ENCODE measurements at regions not wholly inside any gene's neighbourhood (a gene's known extent, or its start where the extent isn't known, plus 50 kb on each side); places are given as distances from the start of the nearest gene placed in this dataset.
A peak's percentile ranks its signal among the peaks of the same experiment; 100 is the strongest.
"Not testable (repeated sequence)": the region's sequence is repeated elsewhere in the genome, so short reads cannot be mapped to it uniquely, and the experiment has no call there.

GRCh38 chr7:82701949-82702348, 258.4 kb upstream of the CACNA2D1 start:
- no peak for DNase-seq (ENCODE audit: low read depth)

GRCh38 chr7:82700741-82701140, 257.2 kb upstream of the CACNA2D1 start:
- DNase-seq (ENCODE audit: low read depth): no peak

- peak; percentile 67 for DNase-seq (ENCODE audit: low read depth)
Measured at GRCh38 chr7:82699773-82700186, 256.2 kb upstream of the CACNA2D1 start.

- DNase-seq (ENCODE audit: low read depth): peak; percentile 41
Measured at GRCh38 chr7:82697897-82698296, 254.3 kb upstream of the CACNA2D1 start.

- DNase-seq (ENCODE audit: low read depth): no peak
Measured at GRCh38 chr7:82696631-82697030, 253.1 kb upstream of the CACNA2D1 start.

- DNase-seq (ENCODE audit: low read depth): no peak
Measured at GRCh38 chr7:82694022-82694421, 250.4 kb upstream of the CACNA2D1 start.

GRCh38 chr7:82690929-82691328, 247.4 kb upstream of the CACNA2D1 start:
- no peak for DNase-seq (ENCODE audit: low read depth)

GRCh38 chr7:82685214-82685613, 241.6 kb upstream of the CACNA2D1 start:
- no peak for DNase-seq (ENCODE audit: low read depth)

- DNase-seq (ENCODE audit: low read depth): no peak
Measured at GRCh38 chr7:82678716-82679115, 235.1 kb upstream of the CACNA2D1 start.

GRCh38 chr7:82678259-82678658, 234.7 kb upstream of the CACNA2D1 start:
- no peak for DNase-seq (ENCODE audit: low read depth)

GRCh38 chr7:82677493-82677892, 233.9 kb upstream of the CACNA2D1 start:
- DNase-seq (ENCODE audit: low read depth): peak; percentile 13

GRCh38 chr7:82676777-82677463, 233.3 kb upstream of the CACNA2D1 start:
- no peak for DNase-seq (ENCODE audit: low read depth)

- no peak for DNase-seq (ENCODE audit: low read depth)
Measured at GRCh38 chr7:82675396-82675795, 231.8 kb upstream of the CACNA2D1 start.

- DNase-seq (ENCODE audit: low read depth): no peak
Measured at GRCh38 chr7:82674268-82674667, 230.7 kb upstream of the CACNA2D1 start.

- no peak for DNase-seq (ENCODE audit: low read depth)
Measured at GRCh38 chr7:82672078-82672477, 228.5 kb upstream of the CACNA2D1 start.

GRCh38 chr7:82669141-82669540, 225.6 kb upstream of the CACNA2D1 start:
- DNase-seq (ENCODE audit: low read depth): no peak

- no peak for DNase-seq (ENCODE audit: low read depth)
Measured at GRCh38 chr7:82668676-82669075, 225.1 kb upstream of the CACNA2D1 start.

- DNase-seq (ENCODE audit: low read depth): peak; percentile 62
Measured at GRCh38 chr7:82665966-82666507, 222.5 kb upstream of the CACNA2D1 start.

- DNase-seq (ENCODE audit: low read depth): no peak
Measured at GRCh38 chr7:82655965-82656364, 212.4 kb upstream of the CACNA2D1 start.

GRCh38 chr7:82650095-82650494, 206.5 kb upstream of the CACNA2D1 start:
- not testable (repeated sequence) for DNase-seq (ENCODE audit: low read depth)

GRCh38 chr7:82633592-82633991, 190.0 kb upstream of the CACNA2D1 start:
- DNase-seq (ENCODE audit: low read depth): no peak

GRCh38 chr7:82631998-82632397, 188.4 kb upstream of the CACNA2D1 start:
- peak; percentile 4 for DNase-seq (ENCODE audit: low read depth)

GRCh38 chr7:82629583-82629982, 186.0 kb upstream of the CACNA2D1 start:
- no peak for DNase-seq (ENCODE audit: low read depth)

- DNase-seq (ENCODE audit: low read depth): no peak
Measured at GRCh38 chr7:82625377-82625776, 181.8 kb upstream of the CACNA2D1 start.

All from LHCN-M2 (cell line).